Liver (tissue), 8 donors: ENCODE measurements at regions not wholly inside any gene's neighbourhood (a gene's known extent, or its start where the extent isn't known, plus 50 kb on each side); places are given as distances from the start of the nearest gene placed in this dataset.

ENCODE experiments used
- DNase-seq: peaks from one replicate; pipeline ENCODE4 v3.0.0-alpha.2; 2017; ENCODE audit warnings: low spot score
- H3K27ac ChIP-seq, 2 donors: one replicate each; pipeline ENCODE4 v1.7.0; 2013; ENCODE audit warnings: inconsistent platforms in 2 of 2, low read length in 2 of 2, control low read depth in 1 of 2, low read depth in 1 of 2, mild to moderate bottlenecking in 1 of 2
- H3K27me3 ChIP-seq, 4 donors: one replicate each; pipeline versions ENCODE4 v1.6.1 to v1.7.0; 2013; ENCODE audit warnings: low read length in 3 of 4, inconsistent platforms in 1 of 4, mild to moderate bottlenecking in 1 of 4, moderate library complexity in 1 of 4; ENCODE audit not compliant: control insufficient read depth in 4 of 4, insufficient read depth in 4 of 4
- H3K36me3 ChIP-seq, 4 donors: one replicate each; pipeline versions ENCODE4 v1.6.1 to v1.7.0; 2013; ENCODE audit warnings: low read length in 3 of 4, mild to moderate bottlenecking in 3 of 4, low read depth in 1 of 4, moderate library complexity in 1 of 4; ENCODE audit not compliant: control insufficient read depth in 4 of 4, insufficient read depth in 3 of 4
- H3K4me1 ChIP-seq, 4 donors: one replicate each; pipeline versions ENCODE4 v1.6.1 to v1.7.0; 2013; ENCODE audit warnings: low read length in 3 of 4, mild to moderate bottlenecking in 3 of 4, moderate library complexity in 1 of 4; ENCODE audit not compliant: control insufficient read depth in 4 of 4, insufficient read depth in 4 of 4
- H3K4me3 ChIP-seq, 3 donors: one replicate each; pipeline versions ENCODE4 v1.6.1 to v1.7.0; 2013; ENCODE audit warnings: low read length in 3 of 3, control low read depth in 1 of 3, low read depth in 1 of 3, mild to moderate bottlenecking in 1 of 3
- H3K9ac ChIP-seq, 2 donors: one replicate each; pipeline ENCODE4 v1.7.0; 2013; ENCODE audit warnings: low read length in 2 of 2, mild to moderate bottlenecking in 2 of 2, moderate library complexity in 2 of 2, control low read depth in 1 of 2, low read depth in 1 of 2
- H3K9me3 ChIP-seq, 4 donors: one replicate each; pipeline versions ENCODE4 v1.6.1 to v1.7.0; 2013; ENCODE audit warnings: low read length in 3 of 4; ENCODE audit not compliant: control insufficient read depth in 4 of 4
- EGR1 ChIP-seq, 2 donors: IDR thresholded peaks; 2 replicates each; pipeline ENCODE4 v1.6.1; 2016 to 2018; ENCODE audit warnings: antibody characterized with exemption in 2 of 2, low read depth in 2 of 2
- FOXA2 ChIP-seq: IDR thresholded peaks from 2 replicates; pipeline ENCODE4 v1.6.1; 2016; ENCODE audit warnings: antibody characterized with exemption
- GABPA ChIP-seq, 2 donors: IDR thresholded peaks in 1 of 2; conservative IDR thresholded peaks in 1 of 2; 2 replicates each; pipeline ENCODE4 v1.6.1; 2016; ENCODE audit warnings: antibody characterized with exemption in 2 of 2, mild to moderate bottlenecking in 1 of 2, moderate library complexity in 1 of 2
- HNF4A ChIP-seq, 2 donors: conservative IDR thresholded peaks; 2 replicates each; pipeline ENCODE4 v1.6.1; 2016; ENCODE audit warnings: antibody characterized with exemption in 2 of 2, mild to moderate bottlenecking in 2 of 2
- HNF4G ChIP-seq: IDR thresholded peaks from 2 replicates; pipeline ENCODE4 v1.6.1; 2016; ENCODE audit warnings: antibody characterized with exemption
- JUND ChIP-seq, 2 donors: IDR thresholded peaks; 2 replicates each; pipeline ENCODE4 v1.6.1; 2016; ENCODE audit warnings: antibody characterized with exemption in 2 of 2
- NR2F2 ChIP-seq: IDR thresholded peaks from 2 replicates; pipeline ENCODE4 v1.6.1; 2016; ENCODE audit warnings: antibody characterized with exemption
- RAD21 ChIP-seq, 2 donors: IDR thresholded peaks; 2 replicates each; pipeline ENCODE4 v1.6.1; 2016; ENCODE audit warnings: antibody characterized with exemption in 2 of 2, mild to moderate bottlenecking in 2 of 2
- RXRA ChIP-seq, 2 donors: IDR thresholded peaks; 2 replicates each; pipeline ENCODE4 v1.6.1; 2017 to 2018; ENCODE audit warnings: antibody characterized with exemption in 2 of 2, mild to moderate bottlenecking in 1 of 2
- SP1 ChIP-seq: IDR thresholded peaks from 2 replicates; pipeline ENCODE4 v1.6.1; 2018; ENCODE audit warnings: antibody characterized with exemption, mild to moderate bottlenecking
- TAF1 ChIP-seq: conservative IDR thresholded peaks from 2 replicates; pipeline ENCODE4 v1.6.1; 2016; ENCODE audit warnings: antibody characterized with exemption, mild to moderate bottlenecking
- YY1 ChIP-seq: IDR thresholded peaks from 2 replicates; pipeline ENCODE4 v1.6.1; 2016; ENCODE audit warnings: antibody characterized with exemption, mild to moderate bottlenecking
- WGBS: extraction: QIAGEN DNeasy Blood & Tissue Kit; methylation state at CpG from one replicate; pipeline ENCODE4 v1.1.7; 2013; 5-methylcytosine and 5-hydroxymethylcytosine counted together
- TF ChIP-seq, protein P1 (sequence below): IDR thresholded peaks from 2 replicates; pipeline ENCODE4 v1.6.1; 2016; ENCODE audit warnings: antibody characterized with exemption
- TF ChIP-seq, protein P2 (sequence below): IDR thresholded peaks from 2 replicates; pipeline ENCODE4 v1.6.1; 2016; ENCODE audit warnings: antibody characterized with exemption
- TF ChIP-seq, protein P3 (sequence below): IDR thresholded peaks from 2 replicates; pipeline ENCODE4 v1.6.1; 2016; ENCODE audit warnings: antibody characterized with exemption
- TF ChIP-seq, protein P4 (sequence below): IDR thresholded peaks from 2 replicates; pipeline ENCODE4 v1.6.1; 2016; ENCODE audit warnings: antibody characterized with exemption, mild to moderate bottlenecking
- TF ChIP-seq, protein P5 (sequence below): fragments of 150-350 bp; IDR thresholded peaks from 2 replicates; pipeline ENCODE4 v1.5.1; 2017; ENCODE audit warnings: improper control_type of control experiment, low read depth, low read length; ENCODE audit not compliant: missing input control
- donor health status: healthy.
- donor health status: healthy.
- donor health status: healthy.
- donor health status: healthy.
- donor health status: healthy.

DNA sequence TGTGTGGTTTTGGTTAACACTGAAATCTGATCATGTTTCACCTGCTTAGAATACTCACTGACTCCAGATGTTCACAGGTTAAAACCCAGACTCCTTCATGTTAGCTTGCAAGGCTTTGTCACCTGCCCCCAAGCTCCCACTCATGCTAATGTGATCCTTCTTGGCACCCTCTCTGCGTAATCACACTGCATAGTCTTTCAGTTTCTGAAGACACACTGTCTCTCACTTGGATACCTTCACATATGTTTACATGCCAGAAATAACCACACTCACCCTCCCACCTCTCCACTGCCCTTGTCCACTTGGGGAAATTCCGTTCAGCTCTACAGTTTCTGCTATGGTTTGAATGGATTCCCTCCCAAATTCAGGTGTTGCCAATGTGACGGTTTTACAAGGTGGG is 234.7 kb upstream of the SASH1 start (continued):
- TF ChIP-seq, protein P1, sequence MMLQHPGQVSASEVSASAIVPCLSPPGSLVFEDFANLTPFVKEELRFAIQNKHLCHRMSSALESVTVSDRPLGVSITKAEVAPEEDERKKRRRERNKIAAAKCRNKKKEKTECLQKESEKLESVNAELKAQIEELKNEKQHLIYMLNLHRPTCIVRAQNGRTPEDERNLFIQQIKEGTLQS, result no peak

DNA sequence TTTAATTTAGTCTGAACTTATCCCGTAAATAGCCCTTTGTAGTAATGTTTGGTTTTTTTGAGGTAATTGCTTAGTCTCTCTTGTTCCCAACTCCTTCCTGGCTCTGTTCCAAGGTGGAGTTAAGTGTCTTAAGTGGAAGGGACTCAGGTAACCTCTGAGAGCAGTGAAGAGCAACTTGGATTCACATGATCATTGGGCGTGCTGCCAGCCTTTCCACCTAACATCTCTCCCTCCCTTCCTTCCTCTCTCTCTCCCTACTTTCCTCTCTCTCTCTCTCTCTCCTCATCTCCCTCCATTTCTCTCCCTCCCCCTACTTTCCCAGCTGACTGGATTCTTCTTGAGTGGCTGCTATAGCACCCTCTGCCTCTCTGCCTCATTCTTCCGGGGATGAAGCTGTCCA is 232.9 kb upstream of the SASH1 start:
- H3K9ac ChIP-seq, result no peak overlapping the region
- H3K27me3 ChIP-seq, result no peaks in the 10 kb centered on the region
- no peaks in the 10 kb centered on the region for H3K4me1 ChIP-seq
- H3K4me3 ChIP-seq, result no peak overlapping the region
- H3K9me3 ChIP-seq, result no peaks in the 10 kb centered on the region
- 90% methylated on average over 3 of the region's 3 CpGs for WGBS
- no peak overlapping the region for H3K27ac ChIP-seq
- TF ChIP-seq HNF4A (conservative IDR thresholded peaks at IDR 0.05) (no peak), YY1 (no peak), JUND (IDR thresholded peaks at IDR 0.05) (no peak), TAF1 (no peak), EGR1 (IDR thresholded peaks at IDR 0.05; ENCODE audit: low read depth in 2 of 2) (no peak), RXRA (IDR thresholded peaks at IDR 0.05) (no peak)
- TF ChIP-seq, protein P2, sequence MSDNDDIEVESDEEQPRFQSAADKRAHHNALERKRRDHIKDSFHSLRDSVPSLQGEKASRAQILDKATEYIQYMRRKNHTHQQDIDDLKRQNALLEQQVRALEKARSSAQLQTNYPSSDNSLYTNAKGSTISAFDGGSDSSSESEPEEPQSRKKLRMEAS, result no peak
- no peak for DNase-seq
- no peaks in the 10 kb centered on the region for H3K36me3 ChIP-seq

DNA sequence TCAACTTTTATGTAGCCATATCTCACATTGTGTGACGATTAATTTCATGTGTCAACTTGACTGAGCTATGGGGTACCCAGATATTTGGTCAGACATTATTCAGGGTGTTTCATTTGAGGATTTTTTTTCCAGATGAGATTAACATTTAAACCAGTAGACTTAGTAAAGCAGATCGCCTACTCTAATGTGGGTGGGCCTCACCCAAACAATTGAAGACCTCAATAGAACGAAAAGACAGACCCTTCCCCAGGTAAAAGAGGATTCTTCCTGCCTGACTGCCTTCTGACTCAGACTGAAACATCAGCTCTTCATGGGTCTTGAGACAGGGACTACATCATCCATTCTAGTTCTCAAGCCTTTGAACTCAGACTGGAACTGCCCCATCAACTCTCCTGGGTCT is 231.7 kb upstream of the SASH1 start:
- WGBS, result 93% methylated on average over 3 of the region's 3 CpGs
- no peak overlapping the region for H3K9ac ChIP-seq

More for the DNA sequence above, 231.7 kb upstream of the SASH1 start:
- Histone ChIP-seq H3K4me3 (no peak overlapping the region), H3K4me1 (no peaks in the 10 kb centered on the region), H3K27me3 (no peaks in the 10 kb centered on the region), H3K27ac (no peak overlapping the region), H3K36me3 (no peaks in the 10 kb centered on the region), H3K9me3 (no peaks in the 10 kb centered on the region)
- TF ChIP-seq, protein P3, sequence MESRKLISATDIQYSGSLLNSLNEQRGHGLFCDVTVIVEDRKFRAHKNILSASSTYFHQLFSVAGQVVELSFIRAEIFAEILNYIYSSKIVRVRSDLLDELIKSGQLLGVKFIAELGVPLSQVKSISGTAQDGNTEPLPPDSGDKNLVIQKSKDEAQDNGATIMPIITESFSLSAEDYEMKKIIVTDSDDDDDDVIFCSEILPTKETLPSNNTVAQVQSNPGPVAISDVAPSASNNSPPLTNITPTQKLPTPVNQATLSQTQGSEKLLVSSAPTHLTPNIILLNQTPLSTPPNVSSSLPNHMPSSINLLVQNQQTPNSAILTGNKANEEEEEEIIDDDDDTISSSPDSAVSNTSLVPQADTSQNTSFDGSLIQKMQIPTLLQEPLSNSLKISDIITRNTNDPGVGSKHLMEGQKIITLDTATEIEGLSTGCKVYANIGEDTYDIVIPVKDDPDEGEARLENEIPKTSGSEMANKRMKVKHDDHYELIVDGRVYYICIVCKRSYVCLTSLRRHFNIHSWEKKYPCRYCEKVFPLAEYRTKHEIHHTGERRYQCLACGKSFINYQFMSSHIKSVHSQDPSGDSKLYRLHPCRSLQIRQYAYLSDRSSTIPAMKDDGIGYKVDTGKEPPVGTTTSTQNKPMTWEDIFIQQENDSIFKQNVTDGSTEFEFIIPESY, result no peak
- no peak for TF ChIP-seq NR2F2
- TF ChIP-seq, protein P2, result no peak
- TF ChIP-seq, protein P4, sequence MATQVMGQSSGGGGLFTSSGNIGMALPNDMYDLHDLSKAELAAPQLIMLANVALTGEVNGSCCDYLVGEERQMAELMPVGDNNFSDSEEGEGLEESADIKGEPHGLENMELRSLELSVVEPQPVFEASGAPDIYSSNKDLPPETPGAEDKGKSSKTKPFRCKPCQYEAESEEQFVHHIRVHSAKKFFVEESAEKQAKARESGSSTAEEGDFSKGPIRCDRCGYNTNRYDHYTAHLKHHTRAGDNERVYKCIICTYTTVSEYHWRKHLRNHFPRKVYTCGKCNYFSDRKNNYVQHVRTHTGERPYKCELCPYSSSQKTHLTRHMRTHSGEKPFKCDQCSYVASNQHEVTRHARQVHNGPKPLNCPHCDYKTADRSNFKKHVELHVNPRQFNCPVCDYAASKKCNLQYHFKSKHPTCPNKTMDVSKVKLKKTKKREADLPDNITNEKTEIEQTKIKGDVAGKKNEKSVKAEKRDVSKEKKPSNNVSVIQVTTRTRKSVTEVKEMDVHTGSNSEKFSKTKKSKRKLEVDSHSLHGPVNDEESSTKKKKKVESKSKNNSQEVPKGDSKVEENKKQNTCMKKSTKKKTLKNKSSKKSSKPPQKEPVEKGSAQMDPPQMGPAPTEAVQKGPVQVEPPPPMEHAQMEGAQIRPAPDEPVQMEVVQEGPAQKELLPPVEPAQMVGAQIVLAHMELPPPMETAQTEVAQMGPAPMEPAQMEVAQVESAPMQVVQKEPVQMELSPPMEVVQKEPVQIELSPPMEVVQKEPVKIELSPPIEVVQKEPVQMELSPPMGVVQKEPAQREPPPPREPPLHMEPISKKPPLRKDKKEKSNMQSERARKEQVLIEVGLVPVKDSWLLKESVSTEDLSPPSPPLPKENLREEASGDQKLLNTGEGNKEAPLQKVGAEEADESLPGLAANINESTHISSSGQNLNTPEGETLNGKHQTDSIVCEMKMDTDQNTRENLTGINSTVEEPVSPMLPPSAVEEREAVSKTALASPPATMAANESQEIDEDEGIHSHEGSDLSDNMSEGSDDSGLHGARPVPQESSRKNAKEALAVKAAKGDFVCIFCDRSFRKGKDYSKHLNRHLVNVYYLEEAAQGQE, result no peak
- TF ChIP-seq YY1, result no peak
- TF ChIP-seq RXRA (IDR thresholded peaks at IDR 0.05), result no peak
- TF ChIP-seq, protein P5, sequence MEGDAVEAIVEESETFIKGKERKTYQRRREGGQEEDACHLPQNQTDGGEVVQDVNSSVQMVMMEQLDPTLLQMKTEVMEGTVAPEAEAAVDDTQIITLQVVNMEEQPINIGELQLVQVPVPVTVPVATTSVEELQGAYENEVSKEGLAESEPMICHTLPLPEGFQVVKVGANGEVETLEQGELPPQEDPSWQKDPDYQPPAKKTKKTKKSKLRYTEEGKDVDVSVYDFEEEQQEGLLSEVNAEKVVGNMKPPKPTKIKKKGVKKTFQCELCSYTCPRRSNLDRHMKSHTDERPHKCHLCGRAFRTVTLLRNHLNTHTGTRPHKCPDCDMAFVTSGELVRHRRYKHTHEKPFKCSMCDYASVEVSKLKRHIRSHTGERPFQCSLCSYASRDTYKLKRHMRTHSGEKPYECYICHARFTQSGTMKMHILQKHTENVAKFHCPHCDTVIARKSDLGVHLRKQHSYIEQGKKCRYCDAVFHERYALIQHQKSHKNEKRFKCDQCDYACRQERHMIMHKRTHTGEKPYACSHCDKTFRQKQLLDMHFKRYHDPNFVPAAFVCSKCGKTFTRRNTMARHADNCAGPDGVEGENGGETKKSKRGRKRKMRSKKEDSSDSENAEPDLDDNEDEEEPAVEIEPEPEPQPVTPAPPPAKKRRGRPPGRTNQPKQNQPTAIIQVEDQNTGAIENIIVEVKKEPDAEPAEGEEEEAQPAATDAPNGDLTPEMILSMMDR, result no peak
- TF ChIP-seq JUND (IDR thresholded peaks at IDR 0.05), result no peak
- TF ChIP-seq, protein P1, result no peak
- no peak for TF ChIP-seq HNF4A (conservative IDR thresholded peaks at IDR 0.05)
- TF ChIP-seq SP1, result no peak
- TF ChIP-seq FOXA2, result no peak
- no peak for TF ChIP-seq GABPA (IDR thresholded peaks at IDR 0.05 in 1 of 2, conservative IDR thresholded peaks at IDR 0.05 in 1 of 2)
- no peak for TF ChIP-seq RAD21 (IDR thresholded peaks at IDR 0.05)
- TF ChIP-seq EGR1 (IDR thresholded peaks at IDR 0.05; ENCODE audit: low read depth in 2 of 2), result no peak
- TF ChIP-seq TAF1, result no peak
- TF ChIP-seq HNF4G, result no peak
- DNase-seq, result no peak
